Stimulated activated CD8-positive, alpha-beta memory T cell treated with anti-CD3 and anti-CD28 coated beads, Interleukin-4, amount 100 ng/mL, for 1 hour (primary cell): ENCODE measurements at regions not wholly inside any gene's neighbourhood (a gene's known extent, or its start where the extent isn't known, plus 50 kb on each side); places are given as distances from the start of the nearest gene placed in this dataset.

ENCODE experiments used
- DNase-seq, 2 donors: peaks; one replicate each; pipeline ENCODE4 v3.0.0-alpha.2; 2020; ENCODE audit warnings: low read depth in 2 of 2, low spot score in 1 of 2

DNA sequence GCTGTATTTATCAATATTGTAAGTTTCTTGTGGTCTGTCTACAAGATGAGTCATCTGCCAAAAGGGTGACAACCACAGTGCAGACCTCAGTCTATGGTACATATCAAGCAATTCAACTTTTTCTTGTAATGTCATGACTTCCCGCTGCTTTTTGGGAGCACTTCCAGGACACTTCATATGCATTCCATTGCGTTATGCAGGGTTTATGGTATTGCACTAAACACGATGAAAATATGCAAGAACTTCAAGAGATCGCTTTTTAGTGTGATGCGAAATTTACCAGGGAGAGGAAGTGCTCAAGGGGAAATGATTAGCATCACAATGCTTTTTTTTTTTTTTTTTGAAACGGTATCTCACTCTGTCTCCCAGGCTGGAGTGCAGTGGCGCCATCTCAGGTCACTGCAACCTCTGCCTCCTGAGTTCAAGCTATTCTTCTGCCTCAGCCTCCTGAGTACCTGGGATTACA, 166.5 kb downstream of the TFAP2A start:
- DNase-seq = no peak

DNA sequence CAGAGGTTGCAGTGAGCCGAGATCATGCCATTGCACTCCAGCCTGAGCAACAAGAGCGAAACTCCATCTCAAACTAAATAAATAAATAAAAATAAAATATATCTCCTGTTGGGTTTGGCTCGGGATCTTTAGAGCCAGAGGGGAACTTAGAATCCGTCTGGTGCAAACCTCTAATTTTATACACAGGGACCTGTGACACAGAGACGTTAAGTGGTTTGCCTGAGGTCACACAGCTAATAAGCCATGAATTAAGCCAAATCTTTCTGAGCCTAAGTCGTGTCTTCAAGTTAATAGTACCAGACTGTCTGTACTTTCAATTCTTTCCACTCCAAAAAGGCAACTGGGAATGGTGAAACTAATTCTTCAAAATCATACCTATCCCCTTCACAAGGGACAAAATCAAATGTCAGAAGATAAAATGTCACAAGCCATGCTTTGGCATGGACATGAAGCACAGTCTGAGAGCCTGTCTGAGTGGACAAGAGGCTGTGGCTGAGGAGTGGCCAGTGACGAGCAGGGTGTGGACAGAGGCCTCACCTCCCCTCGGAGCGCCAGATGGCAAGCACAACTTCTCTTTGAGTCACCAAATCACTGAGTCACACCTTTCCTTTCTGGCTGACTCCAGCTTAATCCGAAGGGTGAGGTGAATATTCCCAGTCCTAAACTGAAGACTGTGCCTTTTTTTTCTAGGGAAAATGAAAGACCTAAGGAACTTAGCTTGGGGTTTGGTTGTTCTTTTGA, 177.4 kb downstream of the TFAP2A start:
- no peak for DNase-seq

DNA sequence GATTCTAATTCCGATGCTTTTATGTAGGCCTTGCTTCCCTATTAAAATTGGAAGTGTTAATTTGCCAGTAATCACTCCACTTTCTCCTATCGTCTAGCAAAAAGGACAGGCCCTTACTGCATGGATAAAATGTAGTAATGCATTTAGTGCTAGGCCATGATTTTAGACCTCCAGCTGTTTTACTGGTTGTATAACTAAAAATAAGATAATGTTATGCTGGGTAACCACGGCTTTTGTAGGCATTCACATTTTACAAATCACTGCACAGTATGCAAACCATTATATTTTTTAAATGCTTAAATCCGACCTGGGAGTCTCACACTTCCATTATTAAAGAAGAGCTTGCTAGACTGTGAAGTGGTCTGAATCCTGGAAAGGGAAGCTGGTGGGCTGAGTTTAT, 179.5 kb downstream of the TFAP2A start:
- no peak for DNase-seq

DNA sequence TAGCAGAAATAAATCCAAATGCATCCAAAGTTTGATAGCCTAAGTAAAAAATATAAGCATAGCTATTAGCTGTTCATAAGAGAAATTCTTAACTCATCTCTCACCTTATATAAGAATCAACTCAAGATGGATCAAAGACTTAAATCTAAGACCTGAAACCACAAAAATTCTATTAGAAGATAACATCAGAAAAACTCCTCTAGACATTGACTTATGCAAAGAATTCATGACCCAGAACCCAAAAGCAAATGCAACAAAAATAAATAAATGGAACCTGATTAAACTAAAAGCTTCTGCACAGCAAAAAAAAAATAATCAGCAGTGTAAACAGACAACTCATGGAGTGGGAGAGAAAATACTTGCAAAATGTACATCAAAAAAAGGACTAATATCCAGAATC, 184.3 kb downstream of the TFAP2A start:
- no peak for DNase-seq

DNA sequence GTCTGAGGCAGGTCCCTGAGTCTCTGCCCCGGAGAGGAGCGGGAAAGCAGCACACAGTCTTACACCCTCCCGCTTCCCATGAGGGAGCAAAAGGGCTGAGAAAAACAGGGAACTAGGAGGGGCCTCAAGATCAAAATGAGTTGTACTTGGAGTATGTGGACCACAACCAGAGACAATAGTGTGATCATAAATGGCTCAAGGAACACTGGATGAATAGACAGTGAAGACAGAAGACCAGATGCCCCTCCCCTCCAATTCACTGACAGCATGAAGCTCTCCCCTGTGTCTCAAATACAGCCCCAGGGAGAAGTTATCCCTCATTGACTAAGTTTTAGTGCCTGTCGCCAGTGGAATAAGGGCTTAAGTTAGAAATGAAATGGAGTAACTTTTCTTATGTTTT, 191.0 kb downstream of the TFAP2A start:
- DNase-seq = no peak

DNA sequence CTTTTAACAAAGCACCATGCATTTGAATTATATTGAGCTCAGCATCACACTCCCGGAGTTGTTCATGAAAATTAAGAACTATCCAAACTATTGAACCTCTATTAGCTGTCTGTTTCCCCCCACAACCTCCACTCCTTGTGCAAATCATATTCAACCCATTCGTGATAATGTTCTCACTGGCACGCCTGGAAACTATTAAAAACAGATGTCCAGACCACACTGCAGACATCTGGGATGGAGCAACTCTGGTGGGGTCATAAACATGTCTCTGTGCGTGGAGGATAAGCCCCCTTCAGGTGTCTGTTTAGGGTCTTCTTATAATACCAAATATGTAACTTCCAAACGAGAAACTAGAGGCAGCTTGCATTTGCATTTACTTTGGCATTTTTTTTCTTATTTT, 193.7 kb downstream of the TFAP2A start:
- no peak for DNase-seq

DNA sequence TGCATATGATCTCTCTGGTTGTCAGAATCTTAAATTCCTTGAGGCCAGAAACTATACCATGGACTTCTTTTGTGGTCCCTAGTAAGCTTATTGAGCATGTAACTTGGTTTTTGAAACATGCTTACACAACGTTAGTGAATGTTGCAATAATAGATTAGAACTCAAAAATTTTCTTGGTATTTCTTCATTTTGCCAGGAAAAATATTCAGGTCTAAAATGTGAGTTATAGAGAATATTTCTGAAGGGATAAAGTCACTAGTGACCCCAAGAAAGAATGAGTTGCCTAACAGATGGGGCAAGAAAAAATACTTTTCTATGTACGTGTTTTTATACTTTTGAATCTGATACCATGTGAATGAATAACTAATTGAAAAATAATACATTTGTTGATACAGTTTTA, 195.4 kb downstream of the TFAP2A start:
- no peak for DNase-seq

DNA sequence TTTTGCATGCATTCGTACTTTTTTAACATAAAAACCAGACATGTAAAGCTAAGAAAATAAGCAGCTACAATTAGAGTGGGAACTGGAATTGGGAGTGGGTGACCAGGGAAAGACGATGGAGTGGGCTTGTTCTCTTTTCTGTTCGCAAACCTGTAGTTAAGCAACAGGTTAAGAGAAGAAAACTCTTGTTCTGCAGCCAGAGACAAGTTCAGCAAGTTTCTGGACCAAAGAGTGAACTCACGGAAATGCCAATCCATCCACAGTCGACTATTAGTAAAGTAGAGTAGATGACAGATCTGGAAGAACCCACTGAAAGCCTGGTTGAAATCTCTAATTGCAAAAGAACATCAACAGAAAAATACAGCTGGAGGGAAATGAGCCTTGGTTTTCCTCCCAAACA, 197.8 kb downstream of the TFAP2A start:
- DNase-seq = no peak

DNA sequence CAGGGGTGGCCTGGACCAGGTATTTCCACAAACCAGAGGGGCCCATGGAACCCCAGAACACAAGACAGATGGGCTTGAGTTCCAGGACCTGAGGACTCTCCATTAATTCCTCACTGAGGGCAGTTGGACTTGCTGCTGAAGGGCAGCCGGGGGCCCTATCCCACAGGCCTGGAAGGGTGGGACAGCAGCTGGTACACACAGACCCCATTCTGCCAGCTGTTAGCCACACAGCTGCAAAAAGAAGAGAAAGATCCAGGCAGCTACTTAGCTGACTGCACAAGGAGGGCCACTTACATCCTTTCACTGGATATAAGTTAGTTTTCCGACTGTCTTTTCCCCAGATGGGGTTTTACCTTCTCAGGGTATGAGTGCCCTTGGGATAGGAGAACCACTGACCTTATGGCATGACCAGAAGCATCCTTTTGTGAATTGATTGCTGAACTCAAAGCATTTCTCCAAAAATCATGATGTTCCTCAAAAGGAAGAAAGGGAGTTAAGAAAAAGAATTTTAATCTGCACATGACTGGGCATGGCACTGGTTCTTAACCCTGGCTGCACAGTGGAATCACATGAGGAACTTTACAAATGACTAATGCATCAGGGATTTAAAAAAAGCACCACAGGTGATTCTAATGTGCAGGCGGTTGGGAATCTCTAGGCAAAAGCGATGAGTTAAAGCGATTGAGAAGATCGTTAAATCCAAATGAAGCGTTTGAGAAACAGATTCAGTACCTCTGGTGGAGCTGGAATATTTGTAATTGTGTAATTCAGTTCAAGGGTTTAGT, 199.4 kb downstream of the TFAP2A start:
- DNase-seq = no peak

DNA sequence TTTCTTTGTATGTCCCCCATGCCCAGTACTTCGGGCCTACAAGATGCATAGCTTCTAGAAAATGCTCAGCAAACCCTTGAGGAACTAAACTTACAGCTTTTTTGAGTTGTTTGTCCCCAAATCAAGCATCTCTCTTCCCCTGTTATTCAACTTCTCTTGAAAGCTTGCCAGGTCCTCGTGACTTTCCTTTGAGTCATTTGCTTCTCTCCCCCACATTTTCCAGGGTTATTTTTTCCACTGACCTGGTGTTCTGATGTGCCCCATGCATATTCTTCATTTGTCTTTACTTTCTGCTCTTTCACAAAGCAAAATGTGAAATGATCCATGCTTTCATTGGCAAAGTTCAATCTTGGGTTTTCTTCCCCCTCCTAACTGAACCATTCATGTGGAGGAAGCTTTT, 204.8 kb downstream of the TFAP2A start:
- DNase-seq = no peak

DNA sequence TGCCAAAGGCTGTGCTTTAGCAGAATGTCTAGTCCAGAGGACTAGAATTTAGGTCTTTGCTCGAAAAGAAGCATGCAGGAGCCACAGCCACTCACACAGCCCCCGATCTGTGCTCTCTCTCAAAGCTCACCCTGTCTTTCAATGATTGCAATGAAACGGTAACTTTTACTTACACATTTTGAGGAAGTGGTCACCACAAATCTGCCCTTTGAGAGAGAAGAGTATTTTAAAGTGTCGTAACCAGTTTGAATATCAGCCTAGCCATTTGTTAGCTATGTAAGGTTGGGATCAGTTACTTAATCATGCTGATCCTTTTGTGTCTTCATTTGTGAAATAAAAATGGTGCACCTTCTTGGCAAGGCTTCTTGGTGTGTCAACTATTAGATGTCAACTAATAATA, 209.0 kb downstream of the TFAP2A start:
- no peak for DNase-seq

DNA sequence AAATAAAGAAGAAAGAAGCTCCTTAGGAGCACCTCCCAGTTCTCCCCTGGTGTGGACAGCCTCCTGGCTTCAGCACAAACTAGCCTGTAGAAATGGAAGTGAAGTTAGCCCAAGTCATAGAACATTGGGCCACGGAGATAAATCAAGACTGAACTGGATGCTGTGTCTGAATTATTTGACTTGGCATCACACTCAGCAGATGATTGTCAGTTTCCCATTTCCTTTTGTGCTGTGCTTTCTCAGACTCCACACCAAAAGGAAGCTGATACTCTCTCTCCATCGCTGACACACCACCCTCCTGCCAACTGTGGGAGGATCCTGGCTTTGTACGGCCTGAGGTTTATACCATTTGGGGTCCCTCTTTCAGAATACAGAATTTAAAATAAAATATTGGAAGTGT, 209.8 kb downstream of the TFAP2A start:
- DNase-seq = no peak

DNA sequence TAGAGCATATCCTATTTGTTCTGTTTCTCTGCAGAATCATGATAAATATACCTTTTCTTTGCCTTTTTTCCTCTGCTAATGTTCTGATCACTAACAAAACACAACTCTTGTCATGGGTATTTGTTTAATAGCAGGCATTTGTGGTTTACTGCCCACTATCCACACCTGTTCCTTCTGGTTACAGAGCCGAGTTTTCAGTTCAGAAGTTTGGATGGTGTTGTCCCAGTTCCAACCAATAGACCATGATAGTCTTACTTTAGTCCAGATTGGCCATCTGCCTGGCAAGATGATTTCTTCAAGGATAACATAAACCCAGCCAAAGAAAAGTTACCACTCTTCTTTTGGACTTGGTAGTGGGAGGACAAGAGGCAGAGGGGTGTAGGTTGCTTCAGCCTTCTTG, 211.2 kb downstream of the TFAP2A start:
- no peak for DNase-seq

DNA sequence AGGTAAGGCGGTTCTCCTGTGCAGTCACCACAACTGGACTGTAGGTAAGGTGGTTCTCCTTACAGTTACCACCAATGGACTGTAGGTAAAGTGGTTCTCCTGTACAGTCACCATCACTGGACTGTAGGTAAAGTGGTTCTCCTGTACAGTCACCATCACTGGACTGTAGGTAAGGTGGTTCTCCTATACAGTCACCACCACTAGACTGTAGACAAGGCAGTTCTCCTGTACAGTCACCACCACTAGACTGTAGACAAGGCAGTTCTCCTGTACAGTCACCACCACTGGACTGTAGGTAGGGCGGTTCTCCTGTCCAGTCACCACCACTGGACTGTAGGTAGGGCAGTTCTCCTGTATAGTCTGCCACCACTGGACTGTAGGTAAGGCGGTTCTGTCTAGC, 212.3 kb downstream of the TFAP2A start:
- DNase-seq = no peak

DNA sequence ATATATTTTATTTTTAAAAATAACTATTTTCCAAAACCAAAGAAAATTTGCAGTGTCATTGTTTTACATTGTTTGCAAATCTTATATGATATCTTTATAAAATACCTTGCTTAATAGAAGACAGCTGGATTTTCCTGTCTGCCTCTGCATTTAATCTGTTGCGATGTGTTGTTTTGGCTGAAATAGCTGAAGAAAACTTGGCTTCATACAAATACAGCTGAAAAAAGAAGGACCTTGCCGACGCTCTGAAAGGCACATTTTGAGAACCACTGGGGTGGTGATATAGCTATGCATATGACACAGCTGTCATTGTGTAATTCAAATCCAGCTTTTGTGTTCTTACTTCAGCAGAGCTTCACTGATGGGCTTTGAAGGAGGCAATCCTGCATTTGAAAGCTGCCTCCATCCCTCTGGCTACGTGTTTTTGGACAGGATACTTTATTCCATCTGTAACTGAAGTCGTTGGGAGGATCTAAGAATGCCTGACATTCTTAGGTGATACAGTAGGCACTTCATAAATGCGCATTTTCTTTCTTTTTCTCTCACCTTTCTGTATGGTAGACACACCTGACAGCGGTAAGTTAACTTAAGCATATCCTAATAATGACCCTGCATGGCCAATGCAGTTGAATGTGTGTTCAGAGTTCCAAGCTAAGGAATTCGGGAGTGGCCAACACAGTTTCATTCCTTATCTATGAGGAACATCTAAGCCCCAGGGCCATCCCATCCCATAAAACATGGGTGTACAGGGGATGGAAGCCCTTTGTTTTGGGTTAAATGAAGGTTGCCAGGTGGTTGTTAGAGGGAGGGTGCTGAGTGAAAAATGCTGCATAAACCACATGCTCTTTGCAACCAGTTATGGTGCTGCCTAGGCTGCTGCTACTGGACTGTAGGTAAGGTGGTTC, 213.0 kb downstream of the TFAP2A start:
- DNase-seq = no peak

DNA sequence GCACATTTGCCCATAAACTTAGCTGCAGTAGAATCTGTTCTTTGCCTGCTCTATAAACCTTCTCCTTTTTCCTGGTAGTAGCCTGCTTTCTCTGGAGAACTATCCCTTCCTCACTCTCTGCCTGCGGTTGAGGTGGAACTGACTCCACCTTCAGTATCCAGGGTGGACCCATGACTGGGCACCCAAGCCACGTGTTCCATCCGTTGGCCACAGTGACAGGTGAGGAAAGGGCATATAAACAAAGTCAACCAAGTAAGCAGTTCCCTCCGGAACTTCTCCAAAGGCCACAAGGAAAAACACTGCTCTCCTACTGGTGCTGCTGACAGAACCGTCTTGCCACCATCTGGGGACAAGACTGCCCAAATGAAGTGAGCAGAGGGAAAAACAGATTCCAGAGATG, 218.8 kb downstream of the TFAP2A start:
- no peak for DNase-seq

DNA sequence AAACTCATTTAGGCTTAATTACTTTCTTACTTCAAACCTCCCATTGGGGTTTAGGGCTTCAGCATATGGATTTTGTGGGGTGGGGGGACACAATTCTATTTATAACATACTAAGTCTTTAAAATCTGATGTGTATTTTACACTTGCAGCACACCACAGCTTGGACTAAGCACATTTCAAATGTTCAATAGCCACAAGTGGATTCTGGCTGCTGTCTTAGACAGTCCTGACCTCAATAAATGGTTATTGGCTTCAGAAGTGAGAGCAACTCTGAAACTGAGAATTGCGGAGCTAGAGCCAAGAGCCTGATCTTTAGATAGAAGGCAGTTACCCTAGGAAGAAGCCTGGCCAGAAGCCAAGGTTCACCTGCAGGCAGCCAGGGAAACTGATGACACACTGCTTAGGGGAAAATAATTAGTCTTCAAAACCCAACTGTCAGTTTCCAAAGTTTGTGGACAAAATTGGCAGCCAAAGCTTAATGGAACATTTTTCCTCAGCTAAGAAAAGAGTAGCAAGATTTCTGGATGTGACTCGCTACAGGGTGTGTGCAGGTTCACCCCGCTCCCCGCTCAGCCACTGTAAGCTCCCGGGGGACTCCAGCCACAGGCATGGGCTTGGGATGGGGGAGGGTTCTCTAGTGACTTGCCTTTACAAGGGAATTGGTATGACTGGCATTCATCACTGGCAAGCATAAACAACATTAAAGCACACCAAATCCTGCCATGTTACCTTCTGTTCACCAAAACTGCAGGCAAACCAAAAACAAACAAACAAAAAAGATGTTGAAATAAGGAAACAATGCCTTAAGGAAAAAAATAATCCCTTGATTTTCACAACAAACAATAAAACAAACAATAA, 219.8 kb downstream of the TFAP2A start:
- no peak for DNase-seq

DNA sequence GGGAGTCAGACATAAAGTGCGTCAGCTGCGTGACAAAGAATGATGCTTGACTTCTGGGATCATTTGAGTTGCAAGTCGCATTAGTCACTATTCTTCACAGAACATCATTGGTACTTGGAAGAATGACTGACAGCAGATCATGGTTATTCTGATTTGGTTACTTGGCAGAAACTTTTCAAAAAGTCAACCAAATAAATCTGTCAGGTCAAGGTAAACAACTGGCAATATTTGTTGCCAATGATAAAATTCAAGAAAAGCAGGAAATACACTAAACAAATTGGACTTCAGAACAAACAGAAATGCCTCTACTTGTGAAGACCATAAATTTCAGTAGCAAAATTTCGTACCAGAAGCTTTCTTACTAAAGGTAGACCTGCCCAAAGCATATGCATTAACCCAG, 221.6 kb downstream of the TFAP2A start:
- no peak for DNase-seq

DNA sequence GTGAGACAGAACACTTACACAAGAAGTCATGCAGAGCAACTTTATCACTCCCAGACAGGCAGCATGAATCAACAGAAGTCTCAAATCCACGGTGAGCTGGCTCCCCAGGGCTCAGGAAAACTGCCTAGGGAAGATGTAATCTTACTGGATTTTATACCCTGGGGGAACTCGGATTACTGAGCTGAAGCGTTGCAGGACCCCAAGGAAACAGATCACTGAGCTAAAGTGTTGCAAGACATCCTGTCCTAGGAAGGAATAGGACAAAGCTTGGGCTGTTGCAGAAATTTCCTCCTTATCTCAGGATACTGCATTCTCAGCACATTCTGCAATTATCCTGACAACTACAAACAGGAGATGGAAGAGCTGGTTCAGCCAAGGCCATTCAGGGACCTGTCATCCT, 224.8 kb downstream of the TFAP2A start:
- no peak for DNase-seq

DNA sequence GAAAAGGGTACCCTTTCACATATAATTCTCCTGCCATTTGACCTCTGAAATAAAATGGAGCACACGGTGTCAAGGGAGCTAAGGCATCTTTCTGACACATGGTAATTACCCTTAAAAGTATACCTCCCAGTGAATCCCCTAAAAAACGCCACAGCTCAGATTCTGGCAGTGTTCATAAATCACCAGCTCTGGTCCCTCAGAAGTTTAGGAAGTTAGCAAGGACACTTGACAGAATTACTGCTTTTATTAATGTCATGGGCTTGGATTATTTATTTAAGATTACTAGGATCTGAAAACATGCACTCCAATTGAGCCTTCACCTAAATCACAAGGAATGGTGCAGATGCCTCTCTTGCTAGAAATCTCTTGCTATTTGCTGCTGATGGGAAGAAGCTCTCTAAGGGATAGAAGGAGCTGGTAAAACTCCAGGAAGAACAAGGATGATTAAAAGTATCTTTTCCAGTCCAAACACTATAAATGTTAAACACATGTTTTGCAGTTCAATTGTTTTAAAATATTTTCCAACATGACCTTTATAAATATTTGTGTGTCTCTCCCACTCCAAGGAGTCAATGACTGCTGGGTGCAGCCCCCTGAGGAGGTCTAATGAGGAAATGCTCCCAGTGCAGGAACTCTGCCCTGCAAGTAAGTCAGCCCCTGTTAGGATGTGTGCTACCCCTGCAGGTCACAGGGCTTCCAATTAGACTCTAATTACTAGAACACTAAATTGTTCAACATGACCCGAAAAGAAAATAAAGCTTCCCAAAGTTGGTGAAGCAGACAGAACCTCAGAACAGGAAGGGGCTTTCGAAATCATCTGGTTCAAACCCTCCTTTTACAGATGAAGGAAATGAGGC, 230.3 kb downstream of the TFAP2A start:
- DNase-seq = no peak
